ENCODE measurements at regions not wholly inside any gene's neighbourhood (a gene's known extent, or its start where the extent isn't known, plus 50 kb on each side); places are given as distances from the start of the nearest gene placed in this dataset.

GRCh38 chr18:66993492-66993891, 389.6 kb upstream of the CDH19 start:
- CTCF ChIA-PET = no interaction called here
- Mint-ChIP-seq H3K36me3 (no peaks in the 10 kb centered on the region), H3K27ac (no peak overlapping the region), H3K4me1 (0 out of 2 replicates have a peak, but pooled peaks cover 6% of the 10 kb centered on the region), H3K4me3 (no peak overlapping the region), H3K9me3 (no peaks in the 10 kb centered on the region), H3K27me3 (ENCODE audit: low read depth) (no peaks in the 10 kb centered on the region)
- no peak for DNase-seq (ENCODE audit: low spot score)
- TF ChIP-seq CTCF (IDR thresholded peaks at IDR 0.05) = no peak
- TF ChIP-seq ZNF232 (CRISPR knock-in tag; IDR thresholded peaks at IDR 0.05) = no peak
- TF ChIP-seq NFYB (CRISPR knock-in tag; conservative IDR thresholded peaks at IDR 0.05; ENCODE audit: low read depth) = no peak
- no peak for TF ChIP-seq CREM (CRISPR knock-in tag; IDR thresholded peaks at IDR 0.05)
- no peak for TF ChIP-seq KAT7 (CRISPR knock-in tag; IDR thresholded peaks at IDR 0.05; ENCODE audit: borderline replicate concordance)
- no peak for TF ChIP-seq SP1 (CRISPR knock-in tag; conservative IDR thresholded peaks at IDR 0.05)
- no peak for TF ChIP-seq ZSCAN18 (CRISPR knock-in tag; IDR thresholded peaks at IDR 0.05)
- no peak for TF ChIP-seq ELF4 (CRISPR knock-in tag; IDR thresholded peaks at IDR 0.05; ENCODE audit: low read depth)
- TF ChIP-seq AR (CRISPR knock-in tag; IDR thresholded peaks at IDR 0.05) = no peak
- no peak for TF ChIP-seq HMGA2 (CRISPR knock-in tag; IDR thresholded peaks at IDR 0.05)
- TF ChIP-seq SOX15 (CRISPR knock-in tag; IDR thresholded peaks at IDR 0.05) = no peak
- TF ChIP-seq ZNF121 (CRISPR knock-in tag; IDR thresholded peaks at IDR 0.05) = no peak
- TF ChIP-seq GRHL2 (CRISPR knock-in tag; IDR thresholded peaks at IDR 0.05; ENCODE audit: insufficient replicate concordance, severe bottlenecking) = no peak
- TF ChIP-seq MAX (CRISPR knock-in tag; IDR thresholded peaks at IDR 0.05) = no peak
- TF ChIP-seq FOXP1 (CRISPR knock-in tag; IDR thresholded peaks at IDR 0.05; ENCODE audit: borderline replicate concordance) = no peak
- no peak for TF ChIP-seq ZBTB21 (CRISPR knock-in tag; IDR thresholded peaks at IDR 0.05; ENCODE audit: borderline replicate concordance)
- TF ChIP-seq JUN (CRISPR knock-in tag; IDR thresholded peaks at IDR 0.05) = no peak
- TF ChIP-seq FOXP4 (CRISPR knock-in tag; IDR thresholded peaks at IDR 0.05) = no peak
- peak; percentile 36; the same call in 1 of the 2 replicates for ATAC-seq
- POLR2A ChIA-PET = no interaction called here

GRCh38 chr18:66990909-66991308, 387.0 kb upstream of the CDH19 start:
- no peaks in the 10 kb centered on the region for H3K36me3 Mint-ChIP-seq
- DNase-seq (ENCODE audit: low spot score) (no peak), ATAC-seq (peak; percentile 60; the same call in 1 of the 2 replicates)
- no peaks in the 10 kb centered on the region for H3K27me3 Mint-ChIP-seq (ENCODE audit: low read depth)
- 0 out of 2 replicates have a peak, but pooled peaks cover 6% of the 10 kb centered on the region for H3K4me1 Mint-ChIP-seq
- CTCF ChIA-PET = no interaction called here
- H3K4me3 Mint-ChIP-seq = no peak overlapping the region
- POLR2A ChIA-PET = no interaction called here
- H3K9me3 Mint-ChIP-seq = no peaks in the 10 kb centered on the region
- H3K27ac Mint-ChIP-seq = no peak overlapping the region
- TF ChIP-seq SMAD3 (CRISPR knock-in tag; IDR thresholded peaks at IDR 0.05; ENCODE audit: borderline replicate concordance) = no peak
- no peak for TF ChIP-seq ZNF532 (CRISPR knock-in tag; IDR thresholded peaks at IDR 0.05; ENCODE audit: borderline replicate concordance)
- TF ChIP-seq NFATC4 (CRISPR knock-in tag; IDR thresholded peaks at IDR 0.05) = no peak
- no peak for TF ChIP-seq GRHL2 (CRISPR knock-in tag; IDR thresholded peaks at IDR 0.05; ENCODE audit: insufficient replicate concordance, severe bottlenecking)
- TF ChIP-seq HMGXB4 (CRISPR knock-in tag; IDR thresholded peaks at IDR 0.05) = no peak
